CD1c-positive myeloid dendritic cell (primary cell): ENCODE measurements at regions not wholly inside any gene's neighbourhood (a gene's known extent, or its start where the extent isn't known, plus 50 kb on each side); places are given as distances from the start of the nearest gene placed in this dataset.
"Not testable (repeated sequence)": the region's sequence is repeated elsewhere in the genome, so short reads cannot be mapped to it uniquely, and the experiment has no call there.

Experiments
- DNase-seq: peaks from one replicate; pipeline ENCODE4 v3.0.0-alpha.2; 2016; ENCODE audit errors: extremely low spot score

GRCh38 chr9:135173066-135173465 lies 85.6 kb downstream of the OLFM1 start:
- DNase-seq = no peak

- DNase-seq = no peak
Measured at GRCh38 chr9:135174248-135174647, 86.8 kb downstream of the OLFM1 start.

GRCh38 chr9:135174981-135175380 lies 87.5 kb downstream of the OLFM1 start:
- DNase-seq = no peak

- DNase-seq = no peak
Measured at GRCh38 chr9:135176284-135176683, 88.8 kb downstream of the OLFM1 start.

DNA sequence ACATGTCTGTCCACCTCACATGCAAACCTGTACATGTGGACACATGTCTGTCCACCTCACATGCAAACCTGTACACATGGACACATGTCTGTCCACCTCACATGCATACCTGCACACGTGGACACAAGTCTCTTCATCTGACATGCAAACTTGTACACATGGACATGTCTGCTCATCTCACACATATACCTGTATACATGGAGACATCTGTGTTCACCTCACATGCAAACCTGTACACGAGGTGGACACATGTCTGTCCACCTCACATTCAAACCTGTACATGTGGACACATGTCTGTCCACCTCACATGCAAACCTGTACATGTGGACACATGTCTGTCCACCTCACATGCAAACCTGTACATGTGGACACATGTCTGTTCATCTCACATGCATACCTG lies 90.1 kb downstream of the OLFM1 start:
- not testable (repeated sequence) for DNase-seq

DNA sequence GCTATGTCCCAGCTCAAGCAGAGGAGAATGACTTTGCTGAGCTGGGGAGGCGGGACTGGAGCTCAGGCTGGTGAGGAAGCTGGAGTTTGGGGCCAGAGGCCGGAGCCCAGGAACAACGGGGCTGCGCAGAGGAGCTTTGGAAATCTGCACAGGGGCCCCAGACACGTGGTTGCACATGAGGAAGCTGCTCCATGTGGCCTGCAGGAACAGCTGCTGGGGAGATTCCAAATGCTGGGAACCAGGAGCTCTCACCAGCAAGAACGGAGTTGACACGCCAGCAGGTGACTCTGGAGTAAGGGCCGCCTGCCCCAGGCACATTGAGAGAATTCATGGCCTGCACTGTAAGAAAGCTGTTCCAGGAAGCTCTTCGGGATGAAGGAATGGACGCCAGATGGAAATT lies 91.0 kb downstream of the OLFM1 start:
- no peak for DNase-seq

GRCh38 chr9:135179041-135179440 lies 91.6 kb downstream of the OLFM1 start:
- no peak for DNase-seq

DNA sequence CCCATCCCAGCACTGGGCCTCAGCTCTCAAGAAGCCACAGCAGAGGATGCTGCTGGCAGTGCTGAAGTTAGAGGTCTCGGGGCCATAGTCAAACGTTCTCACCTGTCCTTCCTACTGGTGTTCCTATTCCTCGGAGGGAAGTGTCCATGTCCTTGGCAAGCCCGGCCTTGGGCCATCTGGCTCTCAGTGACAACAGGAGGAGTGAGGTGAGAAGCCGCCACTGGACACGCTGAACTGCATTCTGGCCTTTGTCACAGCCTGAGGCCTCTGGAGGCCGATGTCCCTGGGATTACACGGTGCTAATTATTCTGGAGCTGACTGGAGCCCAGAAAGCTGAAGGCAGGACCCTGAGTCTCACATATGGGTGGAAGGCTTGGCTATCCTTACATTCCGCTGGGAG lies 92.5 kb downstream of the OLFM1 start:
- no peak for DNase-seq

- DNase-seq = no peak
Measured at GRCh38 chr9:135180586-135180985, 93.1 kb downstream of the OLFM1 start.

GRCh38 chr9:135181336-135181735 lies 93.9 kb downstream of the OLFM1 start:
- no peak for DNase-seq

GRCh38 chr9:135181841-135182240 lies 94.4 kb downstream of the OLFM1 start:
- not testable (repeated sequence) for DNase-seq

GRCh38 chr9:135183069-135183468 lies 95.6 kb downstream of the OLFM1 start:
- no peak for DNase-seq

DNA sequence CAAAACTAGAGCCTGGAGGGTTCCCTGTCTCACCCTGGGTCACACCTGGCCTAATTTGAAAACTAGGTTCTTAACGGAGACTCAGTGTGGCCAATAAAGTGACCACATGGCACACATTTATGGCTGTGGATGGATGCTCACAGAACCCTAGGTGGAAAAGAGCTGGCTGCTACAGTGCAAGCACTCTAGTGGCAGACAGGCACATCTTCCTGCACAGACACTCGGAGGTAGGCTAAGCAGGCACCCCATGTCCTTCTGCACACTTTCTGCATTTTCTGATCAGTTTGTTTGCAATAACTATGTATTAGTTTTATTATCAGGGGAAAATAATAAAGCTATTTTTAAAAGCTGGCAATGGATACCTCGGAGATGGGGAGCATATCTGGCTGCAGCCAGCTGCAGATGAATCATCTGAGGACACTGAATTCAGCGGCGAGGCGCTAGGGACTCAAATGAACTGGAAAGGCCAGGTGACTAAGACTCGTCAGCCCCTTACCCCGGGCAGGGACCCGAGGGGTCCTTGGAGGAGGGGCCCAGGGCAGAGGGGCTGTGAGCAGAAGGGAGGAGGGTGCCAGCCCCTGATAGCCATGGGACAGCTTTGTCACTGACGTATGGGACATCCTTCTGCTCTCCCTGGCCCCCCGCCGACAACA lies 96.2 kb downstream of the OLFM1 start:
- DNase-seq = no peak

DNA sequence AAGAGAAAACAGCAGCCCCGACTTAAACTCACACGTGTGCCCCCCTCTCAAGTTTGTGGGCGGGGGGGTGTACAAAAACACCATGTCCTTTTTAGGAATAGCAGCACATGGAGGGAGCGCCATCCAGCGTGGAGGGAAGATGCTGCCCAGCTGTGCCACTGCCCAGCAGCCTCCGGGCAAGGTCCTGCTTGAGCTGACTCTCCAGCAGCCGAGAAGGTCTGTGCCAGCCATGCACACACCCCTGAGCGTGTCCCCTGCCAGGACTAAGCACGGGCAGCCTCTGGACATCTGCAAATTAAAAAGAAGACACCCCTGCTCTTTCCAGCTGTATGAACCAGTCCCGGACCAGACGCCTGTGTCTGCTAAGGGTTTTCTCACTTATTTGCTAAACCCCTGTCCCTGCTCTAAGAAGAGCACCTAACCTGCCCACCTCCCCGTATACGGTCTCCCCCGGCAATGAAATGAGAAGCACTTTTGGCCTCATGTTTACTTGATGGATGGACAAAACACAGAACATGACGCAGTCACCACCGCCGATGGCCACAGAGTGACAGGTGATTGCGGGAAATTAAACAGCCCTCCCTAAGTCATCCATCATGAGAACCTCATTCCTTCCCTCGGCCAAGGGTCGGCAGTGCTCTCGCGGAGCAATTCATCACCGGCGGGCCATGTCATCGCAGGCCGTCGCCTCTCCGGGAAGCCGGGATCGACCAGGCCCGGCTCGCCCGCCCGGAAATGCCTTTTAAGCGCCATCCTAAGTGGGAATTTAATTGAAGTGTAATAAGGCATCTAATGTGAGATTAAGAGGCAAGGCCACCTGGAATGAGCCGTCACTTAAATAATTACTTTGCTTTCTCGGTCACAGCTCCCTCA lies 96.9 kb downstream of the OLFM1 start:
- no peak for DNase-seq

- no peak for DNase-seq
Measured at GRCh38 chr9:135185060-135185459, 97.6 kb downstream of the OLFM1 start.

DNA sequence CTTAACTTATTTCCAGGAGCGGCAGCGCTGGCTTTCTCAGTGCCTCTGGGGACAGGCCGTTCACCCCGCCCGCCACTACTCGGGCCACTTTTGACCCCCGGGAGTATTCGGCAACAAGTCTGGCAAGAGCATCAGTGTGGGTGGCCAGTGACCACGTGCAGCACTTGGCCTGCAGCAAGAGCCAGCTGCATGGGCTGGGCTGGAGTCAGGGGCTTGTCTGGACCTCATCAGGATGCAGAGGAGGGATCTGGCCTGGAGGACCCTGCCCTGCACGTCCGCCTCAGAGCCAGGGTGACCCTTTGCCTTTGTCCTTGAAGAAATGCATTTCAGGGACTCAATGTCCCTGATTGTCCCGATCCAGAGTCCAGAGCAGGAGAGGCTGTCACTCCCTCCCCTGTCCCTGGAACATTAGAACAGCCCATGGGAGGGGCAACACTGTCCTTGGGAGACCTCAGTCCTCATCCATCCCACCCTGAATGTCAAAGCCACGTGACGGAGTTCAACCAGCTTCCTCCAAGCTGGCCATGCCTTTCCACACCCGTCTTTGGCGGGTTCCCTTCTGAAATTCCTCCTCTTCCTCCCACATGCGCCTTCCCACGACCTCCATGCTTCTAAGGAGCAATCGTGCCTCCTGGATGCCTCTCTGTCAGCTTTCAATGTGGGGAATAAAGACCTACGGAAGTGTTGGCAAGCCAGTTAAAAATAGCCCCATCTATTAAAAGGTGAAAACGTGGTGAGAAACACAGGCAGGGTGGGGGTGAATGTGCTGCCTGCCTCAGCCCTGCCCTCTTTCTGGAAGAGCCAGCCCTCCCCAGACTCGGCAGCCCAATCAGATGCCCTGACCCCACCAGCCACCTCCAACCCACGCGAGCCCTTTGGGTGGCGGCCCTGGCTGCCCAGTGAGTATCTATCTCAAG lies 99.0 kb downstream of the OLFM1 start:
- no peak for DNase-seq

DNA sequence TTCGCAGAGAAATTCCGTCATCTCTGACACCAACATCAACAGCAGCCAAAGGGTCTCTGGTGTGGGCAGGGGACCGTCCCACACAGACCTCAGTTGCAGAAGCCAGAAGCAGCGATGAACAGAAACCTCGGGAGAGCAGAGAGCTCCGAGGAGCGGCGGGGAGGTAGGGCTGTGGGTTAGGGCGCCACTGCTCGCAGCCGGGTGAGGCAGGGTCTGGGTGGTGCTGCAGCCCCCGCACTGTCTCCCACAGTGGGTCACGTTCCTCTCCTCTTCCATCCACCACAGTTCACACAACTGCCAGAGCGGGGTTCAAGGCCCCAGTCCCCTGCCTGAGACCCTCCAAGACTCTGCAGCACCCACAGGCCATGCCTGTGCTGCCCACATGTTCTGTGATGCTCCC lies 99.9 kb downstream of the OLFM1 start:
- DNase-seq = no peak

- DNase-seq = no peak
Measured at GRCh38 chr9:135188681-135189151, 101.2 kb downstream of the OLFM1 start.

- no peak for DNase-seq
Measured at GRCh38 chr9:135189497-135189896, 102.0 kb downstream of the OLFM1 start.

- DNase-seq = no peak
Measured at GRCh38 chr9:135190789-135191577, 103.5 kb downstream of the OLFM1 start.

DNA sequence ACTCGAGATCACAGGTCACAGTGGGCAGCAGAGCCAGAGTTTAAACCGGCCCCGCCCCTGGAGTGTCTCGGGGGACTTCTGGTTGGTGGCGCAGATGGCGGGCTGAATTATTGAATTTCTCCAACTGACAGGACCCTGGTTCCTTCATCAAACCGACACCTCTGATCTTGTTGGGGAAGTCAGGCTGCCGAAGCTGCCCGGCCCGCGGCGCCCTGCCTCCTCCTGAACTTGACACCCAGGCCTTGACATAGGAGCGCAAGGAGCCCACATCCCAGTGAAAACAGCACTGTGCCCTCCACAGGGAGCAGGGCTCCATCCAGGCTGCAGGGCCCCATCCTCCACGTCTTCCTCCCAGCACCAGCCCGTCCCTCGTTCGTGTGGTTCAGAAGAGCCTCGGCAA lies 105.2 kb downstream of the OLFM1 start:
- no peak for DNase-seq
